Hepatocyte (in vitro differentiated cells): ENCODE measurements at regions not wholly inside any gene's neighbourhood (a gene's known extent, or its start where the extent isn't known, plus 50 kb on each side); places are given as distances from the start of the nearest gene placed in this dataset.

Source experiments
- EZH2 ChIP-seq: fragments of 200-600 bp; sonication (generic); IDR thresholded peaks from 2 replicates; pipeline ENCODE4 v1.6.1; 2016; ENCODE audit warnings: antibody characterized with exemption, mild to moderate bottlenecking, borderline replicate concordance
- EZH2phosphoT487 ChIP-seq: fragments of 200-600 bp; sonication (generic); IDR thresholded peaks from one replicate; pipeline ENCODE4 v1.6.1; 2018; ENCODE audit warnings: antibody characterized with exemption, mild to moderate bottlenecking, low read depth, moderate library complexity; ENCODE audit not compliant: unreplicated experiment, severe bottlenecking
- TF ChIP-seq, protein P1 (sequence below): fragments of 200-600 bp; sonication (generic); IDR thresholded peaks from 2 replicates; pipeline ENCODE4 v1.5.1; 2016; ENCODE audit warnings: antibody characterized with exemption, mild to moderate bottlenecking; ENCODE audit not compliant: poor library complexity

DNA sequence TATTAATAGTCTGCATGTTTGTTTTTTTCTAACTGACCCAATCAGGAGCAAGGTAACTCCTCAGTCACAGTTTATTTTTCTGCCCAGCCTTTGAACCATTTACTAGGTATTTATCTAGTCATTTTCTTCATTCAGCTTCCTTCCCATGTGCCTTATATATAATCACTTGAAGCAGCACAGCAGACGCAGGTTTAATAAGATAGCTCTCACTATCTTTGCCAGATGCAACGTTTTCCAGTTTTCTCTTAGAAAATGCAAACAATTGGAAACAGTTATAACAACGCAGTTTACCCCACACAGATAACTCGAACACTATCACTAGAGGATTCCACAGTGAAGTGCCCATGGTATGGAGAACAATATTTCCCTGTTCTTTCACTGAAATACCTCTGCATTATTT is 56.4 kb upstream of the NFKB1 start:
- TF ChIP-seq EZH2: no peak
- TF ChIP-seq, protein P1, sequence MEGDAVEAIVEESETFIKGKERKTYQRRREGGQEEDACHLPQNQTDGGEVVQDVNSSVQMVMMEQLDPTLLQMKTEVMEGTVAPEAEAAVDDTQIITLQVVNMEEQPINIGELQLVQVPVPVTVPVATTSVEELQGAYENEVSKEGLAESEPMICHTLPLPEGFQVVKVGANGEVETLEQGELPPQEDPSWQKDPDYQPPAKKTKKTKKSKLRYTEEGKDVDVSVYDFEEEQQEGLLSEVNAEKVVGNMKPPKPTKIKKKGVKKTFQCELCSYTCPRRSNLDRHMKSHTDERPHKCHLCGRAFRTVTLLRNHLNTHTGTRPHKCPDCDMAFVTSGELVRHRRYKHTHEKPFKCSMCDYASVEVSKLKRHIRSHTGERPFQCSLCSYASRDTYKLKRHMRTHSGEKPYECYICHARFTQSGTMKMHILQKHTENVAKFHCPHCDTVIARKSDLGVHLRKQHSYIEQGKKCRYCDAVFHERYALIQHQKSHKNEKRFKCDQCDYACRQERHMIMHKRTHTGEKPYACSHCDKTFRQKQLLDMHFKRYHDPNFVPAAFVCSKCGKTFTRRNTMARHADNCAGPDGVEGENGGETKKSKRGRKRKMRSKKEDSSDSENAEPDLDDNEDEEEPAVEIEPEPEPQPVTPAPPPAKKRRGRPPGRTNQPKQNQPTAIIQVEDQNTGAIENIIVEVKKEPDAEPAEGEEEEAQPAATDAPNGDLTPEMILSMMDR: no peak
- TF ChIP-seq EZH2phosphoT487: no peak
